GM19238 (cell line): ENCODE measurements at regions not wholly inside any gene's neighbourhood (a gene's known extent, or its start where the extent isn't known, plus 50 kb on each side); places are given as distances from the start of the nearest gene placed in this dataset.

ENCODE experiments used
- DNase-seq: peaks from one replicate; pipeline ENCODE4 v3.0.0; 2011; ENCODE audit warnings: low spot score; ENCODE audit not compliant: insufficient read length

- no peak for DNase-seq
Observed at GRCh38 chr12:107622001-107622400, 63.6 kb upstream of the PWP1 start.

- no peak for DNase-seq
Observed at GRCh38 chr12:107624493-107624892, 61.1 kb upstream of the PWP1 start.

- DNase-seq = no peak
Observed at GRCh38 chr12:107631715-107632114, 53.9 kb upstream of the PWP1 start.

- DNase-seq = no peak
Observed at GRCh38 chr12:107632246-107632645, 53.4 kb upstream of the PWP1 start.

- no peak for DNase-seq
Observed at GRCh38 chr12:107634530-107634929, 51.1 kb upstream of the PWP1 start.

GRCh38 chr12:107635139-107635538 lies 50.5 kb upstream of the PWP1 start:
- DNase-seq = no peak
